DMS 273 treated with DMSO at 0.1 percent for 48 hours (cell line): ENCODE measurements at regions not wholly inside any gene's neighbourhood (a gene's known extent, or its start where the extent isn't known, plus 50 kb on each side); places are given as distances from the start of the nearest gene placed in this dataset.

Experiments used
- DNase-seq: peaks from one replicate; lab custom pipeline; 2025; lab: John Stamatoyannopoulos, UW

GRCh38 chr9:19732441-19732951 is 56.3 kb downstream of the SLC24A2 start:
- peak; percentile 33 for DNase-seq

- peak; percentile 47 for DNase-seq
These were observed 60.7 kb downstream of the SLC24A2 start for GRCh38 chr9:19728101-19728500.

- DNase-seq = no peak
These were observed 62.9 kb downstream of the SLC24A2 start for GRCh38 chr9:19725970-19726369.

GRCh38 chr9:19720377-19720776 is 68.5 kb downstream of the SLC24A2 start:
- DNase-seq = no peak

GRCh38 chr9:19703702-19704101 is 85.1 kb downstream of the SLC24A2 start:
- no peak for DNase-seq

- no peak for DNase-seq
These were observed 86.8 kb downstream of the SLC24A2 start for GRCh38 chr9:19701991-19702390.

GRCh38 chr9:19701274-19701673 is 87.6 kb downstream of the SLC24A2 start:
- DNase-seq = no peak

GRCh38 chr9:19700699-19701098 is 88.1 kb downstream of the SLC24A2 start:
- no peak for DNase-seq

GRCh38 chr9:19699756-19700155 is 89.1 kb downstream of the SLC24A2 start:
- DNase-seq = no peak

GRCh38 chr9:19698960-19699359 is 89.9 kb downstream of the SLC24A2 start:
- peak; percentile 5 for DNase-seq

- no peak for DNase-seq
These were observed 94.2 kb downstream of the SLC24A2 start for GRCh38 chr9:19694601-19695000.

GRCh38 chr9:19690128-19690527 is 98.7 kb downstream of the SLC24A2 start:
- DNase-seq = no peak

- no peak for DNase-seq
These were observed 99.3 kb downstream of the SLC24A2 start for GRCh38 chr9:19689328-19690101.

- no peak for DNase-seq
These were observed 105.1 kb downstream of the SLC24A2 start for GRCh38 chr9:19683715-19684114.

- no peak for DNase-seq
These were observed 106.4 kb downstream of the SLC24A2 start for GRCh38 chr9:19682397-19682796.

- DNase-seq = no peak
These were observed 107.0 kb downstream of the SLC24A2 start for GRCh38 chr9:19681846-19682245.

- no peak for DNase-seq
These were observed 110.9 kb downstream of the SLC24A2 start for GRCh38 chr9:19677924-19678323.

GRCh38 chr9:19675492-19675891 is 113.3 kb downstream of the SLC24A2 start:
- no peak for DNase-seq

GRCh38 chr9:19666575-19666974 is 122.3 kb downstream of the SLC24A2 start:
- DNase-seq = no peak

GRCh38 chr9:19665146-19665863 is 123.5 kb downstream of the SLC24A2 start:
- no peak for DNase-seq

- DNase-seq = no peak
These were observed 125.3 kb downstream of the SLC24A2 start for GRCh38 chr9:19663570-19663969.

- no peak for DNase-seq
These were observed 126.6 kb downstream of the SLC24A2 start for GRCh38 chr9:19662213-19662612.

GRCh38 chr9:19660019-19660418 is 128.8 kb downstream of the SLC24A2 start:
- no peak for DNase-seq
